Ascending aorta (tissue), 2 donors: ENCODE measurements at regions not wholly inside any gene's neighbourhood (a gene's known extent, or its start where the extent isn't known, plus 50 kb on each side); places are given as distances from the start of the nearest gene placed in this dataset.
"Not testable (repeated sequence)": the region's sequence is repeated elsewhere in the genome, so short reads cannot be mapped to it uniquely, and the experiment has no call there.

Source experiments
- DNase-seq, 2 donors: peaks; one replicate each; pipeline ENCODE4 v3.0.0-alpha.2; 2019; ENCODE audit warnings: low spot score in 2 of 2
- H3K27ac ChIP-seq, 2 donors: fragments of 200-600 bp; sonication (generic); one replicate each; pipeline ENCODE4 v1.5.1; 2016 to 2017; ENCODE audit warnings: mild to moderate bottlenecking in 1 of 2
- H3K27me3 ChIP-seq: fragments of 200-600 bp; sonication (generic); one replicate; pipeline ENCODE4 v1.5.1; 2017
- H3K36me3 ChIP-seq, 2 donors: fragments of 200-600 bp; sonication (generic); one replicate each; pipeline ENCODE4 v1.5.1; 2016
- H3K4me1 ChIP-seq, 2 donors: fragments of 200-600 bp; sonication (generic); one replicate each; pipeline ENCODE4 v1.5.1; 2016 to 2017; ENCODE audit warnings: mild to moderate bottlenecking in 1 of 2
- H3K4me3 ChIP-seq, 2 donors: fragments of 200-600 bp; sonication (generic); one replicate each; pipeline ENCODE4 v1.5.1; 2016 to 2017; ENCODE audit warnings: mild to moderate bottlenecking in 1 of 2
- H3K9me3 ChIP-seq, 2 donors: fragments of 200-600 bp; sonication (generic); one replicate each; pipeline ENCODE4 v1.5.1; 2016
- CTCF ChIP-seq, 3 experiments: fragments of 200-600 bp in 2 of 3; fragments of 450-650 bp in 1 of 3; sonication (generic) in 2 of 3; IDR thresholded peaks; one replicate each; pipeline ENCODE4 v1.5.1; 2016 to 2019; ENCODE audit warnings: antibody characterized with exemption in 3 of 3, mild to moderate bottlenecking in 1 of 3, moderate library complexity in 1 of 3
- intact Hi-C: fragments of 100-400 bp; cut with DNase I; formaldehyde crosslinking; loops from one replicate; pipeline ENCODE4 v1.15.1; 2023

GRCh38 chr15:91649831-91650321, 203.6 kb upstream of the SLCO3A1 start:
- Histone ChIP-seq H3K4me3 (no peak overlapping the region), H3K27ac (no peak overlapping the region), H3K9me3 (no peaks in the 10 kb centered on the region), H3K36me3 (no peaks in the 10 kb centered on the region), H3K27me3 (no peaks in the 10 kb centered on the region), H3K4me1 (no peaks in the 10 kb centered on the region)
- intact Hi-C loops: no loop called here
- no peak for DNase-seq
- TF ChIP-seq CTCF (IDR thresholded peaks at IDR 0.05): no peak

DNA sequence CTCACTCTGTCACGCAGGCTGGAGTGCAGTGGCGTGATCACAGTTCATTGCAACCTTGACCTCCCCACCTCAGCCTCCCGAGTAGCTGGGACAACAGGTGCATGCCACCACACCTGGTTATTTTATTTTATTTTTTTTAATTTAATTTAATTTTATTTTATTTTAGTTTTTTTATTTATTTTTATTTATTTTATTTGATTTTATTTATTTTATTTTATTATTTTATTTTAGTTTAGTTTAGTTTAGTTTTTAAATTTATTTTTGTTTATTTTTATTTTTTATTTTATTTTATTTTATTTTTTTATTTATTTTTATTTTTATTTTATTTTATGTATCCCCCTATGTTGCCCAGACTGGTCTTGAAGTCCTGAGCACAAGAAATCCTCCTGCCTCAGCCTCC, 202.3 kb upstream of the SLCO3A1 start:
- no peak for TF ChIP-seq CTCF (IDR thresholded peaks at IDR 0.05)
- Histone ChIP-seq H3K27ac (no peak overlapping the region), H3K4me3 (no peak overlapping the region), H3K4me1 (no peaks in the 10 kb centered on the region), H3K36me3 (no peaks in the 10 kb centered on the region), H3K27me3 (no peaks in the 10 kb centered on the region), H3K9me3 (no peaks in the 10 kb centered on the region)
- DNase-seq: no peak
- intact Hi-C loops: no loop called here

- no peak for DNase-seq
- intact Hi-C loops: no loop called here
- H3K27ac ChIP-seq: no peak overlapping the region
- H3K27me3 ChIP-seq: no peaks in the 10 kb centered on the region
- H3K9me3 ChIP-seq: no peaks in the 10 kb centered on the region
- no peak overlapping the region for H3K4me3 ChIP-seq
- H3K4me1 ChIP-seq: no peaks in the 10 kb centered on the region
- H3K36me3 ChIP-seq: no peaks in the 10 kb centered on the region
- TF ChIP-seq CTCF (IDR thresholded peaks at IDR 0.05): no peak
These were observed 200.8 kb upstream of the SLCO3A1 start for GRCh38 chr15:91652610-91653207.

GRCh38 chr15:91655563-91656290, 197.8 kb upstream of the SLCO3A1 start:
- intact Hi-C loops, H3K36me3 ChIP-seq, H3K4me1 ChIP-seq, H3K27ac ChIP-seq, H3K9me3 ChIP-seq, H3K27me3 ChIP-seq, DNase-seq, H3K4me3 ChIP-seq: not testable (repeated sequence)

DNA sequence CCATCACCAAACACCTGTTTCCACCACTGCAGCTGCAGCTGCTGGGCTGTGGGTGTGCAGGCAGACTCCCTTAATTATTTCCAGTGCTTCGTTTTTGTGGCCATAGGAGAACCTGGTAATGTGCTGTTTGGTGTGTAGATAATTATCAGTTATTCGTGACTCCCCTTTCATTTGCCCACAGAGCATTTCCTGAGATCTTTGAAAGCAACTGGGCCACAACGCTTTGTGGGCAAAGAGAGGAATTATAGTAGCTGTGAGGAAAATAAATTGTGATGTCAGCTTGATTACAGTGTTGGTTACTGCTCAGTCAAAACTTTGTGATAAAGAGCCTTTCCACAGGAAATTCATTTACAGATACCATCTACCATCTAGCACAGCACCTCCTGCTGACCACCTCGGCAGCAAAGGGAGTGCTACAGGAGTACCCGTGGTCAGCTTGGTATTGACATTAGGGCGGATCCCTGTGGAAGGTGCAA, 193.3 kb upstream of the SLCO3A1 start:
- no peaks in the 10 kb centered on the region for H3K27me3 ChIP-seq
- H3K9me3 ChIP-seq: no peaks in the 10 kb centered on the region
- intact Hi-C loops: no loop called here
- H3K27ac ChIP-seq: no peak overlapping the region
- no peak for DNase-seq
- H3K4me1 ChIP-seq: no peaks in the 10 kb centered on the region
- no peak for TF ChIP-seq CTCF (IDR thresholded peaks at IDR 0.05)
- H3K4me3 ChIP-seq: no peak overlapping the region
- H3K36me3 ChIP-seq: no peaks in the 10 kb centered on the region

GRCh38 chr15:91664224-91664836, 189.2 kb upstream of the SLCO3A1 start:
- H3K36me3 ChIP-seq: no peaks in the 10 kb centered on the region
- H3K4me1 ChIP-seq: no peaks in the 10 kb centered on the region
- DNase-seq: no peak
- no peak overlapping the region for H3K4me3 ChIP-seq
- intact Hi-C loops: no loop called here
- no peak overlapping the region for H3K27ac ChIP-seq
- no peak for TF ChIP-seq CTCF (IDR thresholded peaks at IDR 0.05)
- H3K27me3 ChIP-seq: no peaks in the 10 kb centered on the region
- no peaks in the 10 kb centered on the region for H3K9me3 ChIP-seq
